Ascending aorta (tissue), 2 donors: ENCODE measurements at regions not wholly inside any gene's neighbourhood (a gene's known extent, or its start where the extent isn't known, plus 50 kb on each side); places are given as distances from the start of the nearest gene placed in this dataset.
"Not testable (repeated sequence)": the region's sequence is repeated elsewhere in the genome, so short reads cannot be mapped to it uniquely, and the experiment has no call there.

Experiments
- DNase-seq, 2 donors: peaks; one replicate each; pipeline ENCODE4 v3.0.0-alpha.2; 2019; ENCODE audit warnings: low spot score in 2 of 2
- H3K27ac ChIP-seq, 2 donors: fragments of 200-600 bp; sonication (generic); one replicate each; pipeline ENCODE4 v1.5.1; 2016 to 2017; ENCODE audit warnings: mild to moderate bottlenecking in 1 of 2
- H3K27me3 ChIP-seq: fragments of 200-600 bp; sonication (generic); one replicate; pipeline ENCODE4 v1.5.1; 2017
- H3K36me3 ChIP-seq, 2 donors: fragments of 200-600 bp; sonication (generic); one replicate each; pipeline ENCODE4 v1.5.1; 2016
- H3K4me1 ChIP-seq, 2 donors: fragments of 200-600 bp; sonication (generic); one replicate each; pipeline ENCODE4 v1.5.1; 2016 to 2017; ENCODE audit warnings: mild to moderate bottlenecking in 1 of 2
- H3K4me3 ChIP-seq, 2 donors: fragments of 200-600 bp; sonication (generic); one replicate each; pipeline ENCODE4 v1.5.1; 2016 to 2017; ENCODE audit warnings: mild to moderate bottlenecking in 1 of 2
- H3K9me3 ChIP-seq, 2 donors: fragments of 200-600 bp; sonication (generic); one replicate each; pipeline ENCODE4 v1.5.1; 2016
- CTCF ChIP-seq, 3 experiments: fragments of 200-600 bp in 2 of 3; fragments of 450-650 bp in 1 of 3; sonication (generic) in 2 of 3; IDR thresholded peaks; one replicate each; pipeline ENCODE4 v1.5.1; 2016 to 2019; ENCODE audit warnings: antibody characterized with exemption in 3 of 3, mild to moderate bottlenecking in 1 of 3, moderate library complexity in 1 of 3
- intact Hi-C: fragments of 100-400 bp; cut with DNase I; formaldehyde crosslinking; loops from one replicate; pipeline ENCODE4 v1.15.1; 2023

- H3K27ac ChIP-seq = no peak overlapping the region
These were observed 301.9 kb upstream of the USP24 start for GRCh38 chr1:55517036-55517435.

GRCh38 chr1:55514571-55514970, 299.4 kb upstream of the USP24 start:
- H3K9me3 ChIP-seq, H3K4me1 ChIP-seq, H3K36me3 ChIP-seq, H3K4me3 ChIP-seq, intact Hi-C loops, DNase-seq, H3K27me3 ChIP-seq, H3K27ac ChIP-seq: not testable (repeated sequence)

More at GRCh38 chr1:55517036-55517435, 301.9 kb upstream of the USP24 start:
- Histone ChIP-seq H3K27me3 (no peaks in the 10 kb centered on the region), H3K4me3 (no peak overlapping the region), H3K9me3 (no peaks in the 10 kb centered on the region), H3K4me1 (no peaks in the 10 kb centered on the region), H3K36me3 (no peaks in the 10 kb centered on the region)
- intact Hi-C loops = no loop called here
- DNase-seq = no peak
- TF ChIP-seq CTCF (IDR thresholded peaks at IDR 0.05) = no peak

- intact Hi-C loops = no loop called here
- no peak for DNase-seq
- TF ChIP-seq CTCF (IDR thresholded peaks at IDR 0.05) = no peak
- Histone ChIP-seq H3K27me3 (no peaks in the 10 kb centered on the region), H3K36me3 (no peaks in the 10 kb centered on the region), H3K9me3 (no peaks in the 10 kb centered on the region), H3K27ac (no peak overlapping the region), H3K4me1 (no peaks in the 10 kb centered on the region), H3K4me3 (no peak overlapping the region)
These were observed 297.3 kb upstream of the USP24 start for GRCh38 chr1:55512466-55512865.

- no peaks in the 10 kb centered on the region for H3K36me3 ChIP-seq
- H3K9me3 ChIP-seq = no peaks in the 10 kb centered on the region
- H3K27me3 ChIP-seq = no peaks in the 10 kb centered on the region
- H3K4me1 ChIP-seq = peaks cover 0 to 7% of the 10 kb centered on the region in 2 donors
- no peak for DNase-seq
- no peak for TF ChIP-seq CTCF (IDR thresholded peaks at IDR 0.05)
- no peak overlapping the region for H3K4me3 ChIP-seq
- no peak overlapping the region for H3K27ac ChIP-seq
- intact Hi-C loops = no loop called here
These were observed 292.4 kb upstream of the USP24 start for GRCh38 chr1:55507578-55507931.

- TF ChIP-seq CTCF (IDR thresholded peaks at IDR 0.05) = no peak
- Histone ChIP-seq H3K4me3 (no peak overlapping the region), H3K27ac (no peak overlapping the region), H3K4me1 (peaks cover 0 to 7% of the 10 kb centered on the region in 2 donors), H3K27me3 (no peaks in the 10 kb centered on the region), H3K36me3 (no peaks in the 10 kb centered on the region), H3K9me3 (no peaks in the 10 kb centered on the region)
- intact Hi-C loops = no loop called here
- no peak for DNase-seq
These were observed 291.8 kb upstream of the USP24 start for GRCh38 chr1:55506740-55507577.

- TF ChIP-seq CTCF (IDR thresholded peaks at IDR 0.05) = no peak
- no peak overlapping the region for H3K27ac ChIP-seq
- no peaks in the 10 kb centered on the region for H3K9me3 ChIP-seq
- intact Hi-C loops = no loop called here
- H3K27me3 ChIP-seq = no peaks in the 10 kb centered on the region
- H3K36me3 ChIP-seq = no peaks in the 10 kb centered on the region
- DNase-seq = no peak
- peaks cover 0 to 7% of the 10 kb centered on the region in 2 donors for H3K4me1 ChIP-seq
- no peak overlapping the region for H3K4me3 ChIP-seq
These were observed 290.2 kb upstream of the USP24 start for GRCh38 chr1:55505326-55505725.
